H1 (cell line): ENCODE measurements at regions not wholly inside any gene's neighbourhood (a gene's known extent, or its start where the extent isn't known, plus 50 kb on each side); places are given as distances from the start of the nearest gene placed in this dataset.

ENCODE experiments used
- CTCF ChIA-PET: fragments of 300-600 bp; sonication (Branson Sonifier 250); formaldehyde crosslinking; loops from one replicate; lab custom pipeline; 2021; ENCODE audit not compliant: partially characterized antibody; lab: Charles Lee
- POLR2A ChIA-PET: fragments of 300-600 bp; sonication (Branson Sonifier 250); formaldehyde crosslinking; loops from one replicate; lab custom pipeline; 2021; ENCODE audit warnings: inconsistent platforms; ENCODE audit not compliant: partially characterized antibody; lab: Charles Lee
- DNase-seq, 2 experiments: peaks; one replicate each; pipeline versions ENCODE4 v3.0.0 to v3.0.0-alpha.2; 2010 to 2022; ENCODE audit warnings: low spot score in 2 of 2, low read depth in 1 of 2, mixed read lengths in 1 of 2
- FAIRE-seq: peaks from 2 replicates; lab custom pipeline; 2011; peaks lifted over from hg19 to GRCh38; lab: Jason Lieb, UNC
- H2AFZ ChIP-seq: 2 replicates; pipeline ENCODE4 v1.8.1; 2012; ENCODE audit warnings: low read length, inconsistent platforms
- H2AK5ac ChIP-seq: 2 replicates; pipeline ENCODE4 v1.6.1; 2013; ENCODE audit warnings: low read depth, low read length
- H2BK120ac ChIP-seq: replicated peaks from 2 replicates; pipeline ENCODE3; 2013; ENCODE audit warnings: low read depth, low read length, inconsistent platforms
- H2BK12ac ChIP-seq: 2 replicates; pipeline ENCODE4 v1.6.1; 2013; ENCODE audit warnings: low read depth, low read length
- H2BK15ac ChIP-seq: 2 replicates; pipeline ENCODE4 v1.6.1; 2013; ENCODE audit warnings: low read length
- H2BK20ac ChIP-seq: 2 replicates; pipeline ENCODE4 v1.6.1; 2013; ENCODE audit warnings: low read length
- H2BK5ac ChIP-seq: 2 replicates; pipeline ENCODE4 v1.6.1; 2013; ENCODE audit warnings: low read depth, low read length
- H3K14ac ChIP-seq: 2 replicates; pipeline ENCODE4 v1.6.1; 2013; ENCODE audit warnings: inconsistent platforms; ENCODE audit not compliant: insufficient read length
- H3K18ac ChIP-seq: 2 replicates; pipeline ENCODE4 v1.6.1; 2013; ENCODE audit warnings: low read length; ENCODE audit errors: extremely low read depth
- H3K23ac ChIP-seq: 2 replicates; pipeline ENCODE4 v1.6.1; 2013; ENCODE audit warnings: inconsistent platforms; ENCODE audit not compliant: insufficient read length
- H3K23me2 ChIP-seq: 2 replicates; pipeline ENCODE4 v1.6.1; 2013; ENCODE audit warnings: low read depth, low read length
- H3K27ac ChIP-seq: 2 replicates; pipeline ENCODE4 v1.6.1; 2011; ENCODE audit warnings: low read depth, low read length, inconsistent platforms
- H3K27me3 ChIP-seq, 4 experiments: replicated peaks in 1 of 4; 1 replicate in 1 of 4; 2 replicates in 3 of 4; pipeline versions ENCODE4 v1.6.1 to v1.8.1; 2011 to 2013; ENCODE audit warnings: low read length in 3 of 4, mild to moderate bottlenecking in 3 of 4, inconsistent platforms in 2 of 4, mixed read lengths in 2 of 4, moderate library complexity in 1 of 4; ENCODE audit not compliant: control insufficient read depth in 3 of 4, insufficient read depth in 3 of 4; ENCODE audit errors: extremely low read depth in 1 of 4
- H3K36me3 ChIP-seq, 4 experiments: 2 replicates each; pipeline versions ENCODE4 v1.6.1 to v1.8.1; 2011 to 2013; ENCODE audit warnings: mild to moderate bottlenecking in 4 of 4, low read length in 3 of 4, moderate library complexity in 2 of 4, control low read depth in 1 of 4, inconsistent platforms in 1 of 4; ENCODE audit not compliant: insufficient read depth in 4 of 4, control insufficient read depth in 2 of 4
- H3K4ac ChIP-seq: replicated peaks from 2 replicates; pipeline ENCODE3; 2013; ENCODE audit warnings: low read length, low read depth, mixed read lengths, inconsistent platforms; ENCODE audit not compliant: insufficient read length
- H3K4me1 ChIP-seq, 4 experiments: replicated peaks in 1 of 4; 1 replicate in 1 of 4; 2 replicates in 3 of 4; pipeline versions ENCODE4 v1.6.1 to v1.8.1; 2011 to 2013; ENCODE audit warnings: low read length in 3 of 4, inconsistent platforms in 2 of 4, mixed read lengths in 1 of 4; ENCODE audit not compliant: insufficient read depth in 4 of 4, control insufficient read depth in 3 of 4
- H3K4me2 ChIP-seq, 2 experiments: 2 replicates each; pipeline versions ENCODE4 v1.6.1 to v1.8.1; 2011 to 2013; ENCODE audit warnings: low read depth in 2 of 2, low read length in 2 of 2, control low read depth in 1 of 2, inconsistent platforms in 1 of 2, mild to moderate bottlenecking in 1 of 2; ENCODE audit not compliant: insufficient read depth in 1 of 2
- H3K4me3 ChIP-seq, 4 experiments: fragments of 200-600, 300-600 bp in 1 of 4; sonication (generic), shearing (Covaris generic), sonication (Bioruptor Twin) in 1 of 4; 2 replicates each; pipeline versions ENCODE4 v1.5.1 to v1.8.1; 2011 to 2016; ENCODE audit warnings: low read length in 4 of 4, low read depth in 3 of 4, control low read depth in 2 of 4, inconsistent platforms in 2 of 4, mild to moderate bottlenecking in 2 of 4, mixed read lengths in 1 of 4, moderate library complexity in 1 of 4; ENCODE audit not compliant: insufficient read depth in 2 of 4; ENCODE audit errors: extremely low read depth in 1 of 4
- H3K56ac ChIP-seq: replicated peaks from 2 replicates; pipeline ENCODE3; 2013; ENCODE audit warnings: low read depth, mild to moderate bottlenecking, mixed read lengths, low read length, inconsistent platforms; ENCODE audit not compliant: insufficient read length
- H3K79me1 ChIP-seq: 2 replicates; pipeline ENCODE4 v1.6.1; 2013; ENCODE audit warnings: low read depth, low read length, control low read depth
- H3K79me2 ChIP-seq, 2 experiments: 2 replicates each; pipeline versions ENCODE4 v1.6.1 to v1.8.1; 2012 to 2013; ENCODE audit warnings: low read length in 2 of 2, mild to moderate bottlenecking in 2 of 2, inconsistent platforms in 1 of 2; ENCODE audit not compliant: insufficient read depth in 2 of 2, control insufficient read depth in 1 of 2
- H3K9ac ChIP-seq, 4 experiments: replicated peaks in 1 of 4; 1 replicate in 1 of 4; 2 replicates in 3 of 4; pipeline versions ENCODE4 v1.6.1 to v1.8.1; 2011 to 2013; ENCODE audit warnings: low read depth in 3 of 4, low read length in 3 of 4, control low read depth in 2 of 4, mild to moderate bottlenecking in 2 of 4, moderate library complexity in 2 of 4, inconsistent platforms in 1 of 4; ENCODE audit errors: extremely low read depth in 1 of 4
- H3K9me3 ChIP-seq, 2 experiments: 2 replicates each; pipeline versions ENCODE4 v1.6.1 to v1.8.1; 2012 to 2013; ENCODE audit warnings: mild to moderate bottlenecking in 2 of 2, moderate library complexity in 2 of 2, control low read depth in 1 of 2, inconsistent platforms in 1 of 2, low read depth in 1 of 2, low read length in 1 of 2, mixed read lengths in 1 of 2; ENCODE audit not compliant: insufficient read depth in 2 of 2
- H4K20me1 ChIP-seq, 2 experiments: replicated peaks in 1 of 2; 2 replicates each; pipeline versions ENCODE3 to v1.8.1; 2011 to 2013; ENCODE audit warnings: inconsistent platforms in 2 of 2, low read length in 2 of 2, mild to moderate bottlenecking in 1 of 2; ENCODE audit not compliant: insufficient read depth in 2 of 2, control insufficient read depth in 1 of 2
- H4K5ac ChIP-seq: 2 replicates; pipeline ENCODE4 v1.6.1; 2013; ENCODE audit warnings: low read length, low read depth, mixed read lengths, inconsistent platforms; ENCODE audit not compliant: insufficient read length
- H4K8ac ChIP-seq: 2 replicates; pipeline ENCODE4 v1.8.0; 2013; ENCODE audit warnings: mild to moderate bottlenecking, moderate library complexity, low read length, inconsistent platforms; ENCODE audit not compliant: insufficient read depth; ENCODE audit errors: extremely low read depth
- H4K91ac ChIP-seq: replicated peaks from 2 replicates; pipeline ENCODE3; 2013; ENCODE audit warnings: low read length, mixed read lengths, inconsistent platforms; ENCODE audit not compliant: insufficient read length
- BRCA1 ChIP-seq: IDR thresholded peaks from 2 replicates; pipeline ENCODE4 v1.6.1; 2012; ENCODE audit warnings: low read depth, low read length, improper control_type of control experiment
- JUND ChIP-seq: IDR thresholded peaks from 2 replicates; pipeline ENCODE4 v1.6.1; 2011; ENCODE audit warnings: mild to moderate bottlenecking, improper control_type of control experiment, low read length
- KDM4A ChIP-seq: IDR thresholded peaks from one replicate; pipeline ENCODE4 v1.7.1; 2012; ENCODE audit warnings: low read depth, mild to moderate bottlenecking, moderate library complexity, low read length, inconsistent platforms; ENCODE audit not compliant: severe bottlenecking
- PHF8 ChIP-seq: fragments of 200-600 bp; sonication (generic); conservative IDR thresholded peaks from 2 replicates; pipeline ENCODE4 v1.7.1; 2012; ENCODE audit warnings: low read depth, mild to moderate bottlenecking, inconsistent platforms, low read length, moderate library complexity
- POU5F1 ChIP-seq: IDR thresholded peaks from 2 replicates; pipeline ENCODE4 v1.6.1; 2011; ENCODE audit warnings: low read depth, mild to moderate bottlenecking, low read length, moderate library complexity
- RBBP5 ChIP-seq: IDR thresholded peaks from 2 replicates; pipeline ENCODE4 v1.7.1; 2012; ENCODE audit warnings: low read depth, mild to moderate bottlenecking, inconsistent platforms, low read length, moderate library complexity, borderline replicate concordance
- RXRA ChIP-seq: IDR thresholded peaks from 2 replicates; pipeline ENCODE4 v1.6.1; 2011; ENCODE audit warnings: low read depth, mild to moderate bottlenecking, low read length, moderate library complexity; ENCODE audit not compliant: insufficient read depth
- SP4 ChIP-seq: IDR thresholded peaks from 2 replicates; pipeline ENCODE4 v1.6.1; 2012; ENCODE audit warnings: low read length, inconsistent platforms
- SRF ChIP-seq: IDR thresholded peaks from 2 replicates; pipeline ENCODE4 v1.6.1; 2011; ENCODE audit warnings: mild to moderate bottlenecking, low read depth, low read length, moderate library complexity
- TEAD4 ChIP-seq: IDR thresholded peaks from 2 replicates; pipeline ENCODE4 v1.6.1; 2012; ENCODE audit warnings: low read depth, low read length, inconsistent platforms, mixed read lengths
- WGBS, 2 experiments: shearing (Covaris generic) in 1 of 2; methylation state at CpG; one replicate each; pipeline versions ENCODE4 v1.1.6 to v1.1.7; 2013 to 2015; ENCODE audit warnings: low lambda C conversion rate in 2 of 2, mixed read lengths in 2 of 2, inconsistent platforms in 1 of 2, low coverage in 1 of 2, missing lambda C conversion rate in 1 of 2; ENCODE audit not compliant: insufficient replicate concordance in 2 of 2, insufficient coverage in 1 of 2, insufficient read length in 1 of 2; ENCODE audit errors: extremely low coverage in 1 of 2, missing lambda C conversion rate in 1 of 2; 5-methylcytosine and 5-hydroxymethylcytosine counted together
- TF ChIP-seq, protein P1 (sequence below): IDR thresholded peaks from 2 replicates; pipeline ENCODE4 v1.6.1; 2012; ENCODE audit warnings: inconsistent platforms

- no peak overlapping the region for H2BK15ac ChIP-seq
- no peak for TF ChIP-seq RXRA
- TF ChIP-seq RBBP5: no peak
- no peak for TF ChIP-seq POU5F1
- no peak for TF ChIP-seq SRF
- TF ChIP-seq, protein P1, sequence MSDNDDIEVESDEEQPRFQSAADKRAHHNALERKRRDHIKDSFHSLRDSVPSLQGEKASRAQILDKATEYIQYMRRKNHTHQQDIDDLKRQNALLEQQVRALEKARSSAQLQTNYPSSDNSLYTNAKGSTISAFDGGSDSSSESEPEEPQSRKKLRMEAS: no peak
- no peak for TF ChIP-seq TEAD4
- no peak for TF ChIP-seq SP4
- no peak for TF ChIP-seq JUND
- TF ChIP-seq PHF8: no peak
- TF ChIP-seq BRCA1: no peak
- TF ChIP-seq KDM4A: no peak
Measured at GRCh38 chr2:147560810-147561535, 283.9 kb upstream of the ACVR2A start.

More at GRCh38 chr2:147560810-147561535, 283.9 kb upstream of the ACVR2A start:
- no peaks in the 10 kb centered on the region for H4K20me1 ChIP-seq
- no peak overlapping the region for H4K91ac ChIP-seq
- H3K79me2 ChIP-seq: no peaks in the 10 kb centered on the region
- no peak overlapping the region for H2AK5ac ChIP-seq
- no peak overlapping the region for H3K27ac ChIP-seq
- H3K23me2 ChIP-seq: no peaks in the 10 kb centered on the region
- H3K23ac ChIP-seq: no peak overlapping the region
- H3K4me1 ChIP-seq: no peaks in the 10 kb centered on the region
- no peak overlapping the region for H4K5ac ChIP-seq
- no peak overlapping the region for H3K4ac ChIP-seq
- no peaks in the 10 kb centered on the region for H3K27me3 ChIP-seq
- H4K8ac ChIP-seq: no peak overlapping the region
- H2BK12ac ChIP-seq: no peak overlapping the region
- no peak for DNase-seq
- H3K4me3 ChIP-seq: no peak overlapping the region
- ChIA-PET CTCF (no interaction called here), POLR2A (interaction anchor here (0.7 kb wide), 1 partner anchor 129 kb away, joined by 3 read pairs; no protein-coding TSS in a partner anchor)
- H3K4me2 ChIP-seq: no peak overlapping the region
- WGBS, 2 experiments: 88% methylated on average over 5 of the region's 5 CpGs; no CpG with 5 or more reads in 1 of the 2 experiments
- H2AFZ ChIP-seq: no peak overlapping the region
- no peak overlapping the region for H2BK20ac ChIP-seq
- no peak overlapping the region for H3K56ac ChIP-seq
- no peak for FAIRE-seq
- H3K9me3 ChIP-seq: no peaks in the 10 kb centered on the region
- H3K9ac ChIP-seq: no peak overlapping the region
- H2BK120ac ChIP-seq: no peak overlapping the region
- H3K18ac ChIP-seq: no peak overlapping the region
- H3K36me3 ChIP-seq: no peaks in the 10 kb centered on the region
- H3K79me1 ChIP-seq: no peaks in the 10 kb centered on the region
- no peak overlapping the region for H3K14ac ChIP-seq
- no peak overlapping the region for H2BK5ac ChIP-seq
